HEK293 (cell line): ENCODE measurements at regions not wholly inside any gene's neighbourhood (a gene's known extent, or its start where the extent isn't known, plus 50 kb on each side); places are given as distances from the start of the nearest gene placed in this dataset.
A peak's percentile ranks its signal among the peaks of the same experiment; 100 is the strongest.

Experiments used
- CTCF ChIP-seq: fragments of 450-650 bp; formaldehyde crosslinking; IDR thresholded peaks from 2 replicates; pipeline ENCODE4 v1.5.1; 2016; ENCODE audit warnings: missing biosample characterization, missing genetic modification characterization
- GLI4 ChIP-seq: fragments of 450-650 bp; formaldehyde crosslinking; IDR thresholded peaks from 2 replicates; pipeline ENCODE4 v1.5.1; 2016; ENCODE audit warnings: missing biosample characterization, missing genetic modification characterization
- OVOL3 ChIP-seq: fragments of 450-650 bp; formaldehyde crosslinking; IDR thresholded peaks from 2 replicates; pipeline ENCODE4 v1.5.1; 2016; ENCODE audit warnings: missing biosample characterization, missing genetic modification characterization
- PATZ1 ChIP-seq: fragments of 450-650 bp; formaldehyde crosslinking; IDR thresholded peaks from 2 replicates; pipeline ENCODE4 v1.5.1; 2016; ENCODE audit warnings: missing biosample characterization, missing genetic modification characterization
- ZNF121 ChIP-seq: fragments of 450-650 bp; formaldehyde crosslinking; IDR thresholded peaks from 2 replicates; pipeline ENCODE4 v1.5.1; 2016; ENCODE audit warnings: missing biosample characterization, missing genetic modification characterization
- ZNF394 ChIP-seq: fragments of 450-650 bp; formaldehyde crosslinking; IDR thresholded peaks from 2 replicates; pipeline ENCODE4 v1.5.1; 2016; ENCODE audit warnings: missing biosample characterization, missing genetic modification characterization, mild to moderate bottlenecking, moderate library complexity, borderline replicate concordance
- ZNF701 ChIP-seq: fragments of 450-650 bp; formaldehyde crosslinking; IDR thresholded peaks from 2 replicates; pipeline ENCODE4 v1.5.1; 2016; ENCODE audit warnings: missing biosample characterization, missing genetic modification characterization
- ZNF747 ChIP-seq: fragments of 450-650 bp; formaldehyde crosslinking; IDR thresholded peaks from 2 replicates; pipeline ENCODE4 v1.5.1; 2016; ENCODE audit warnings: missing biosample characterization, missing genetic modification characterization
- TF ChIP-seq, protein P1 (sequence below): fragments of 450-650 bp; formaldehyde crosslinking; IDR thresholded peaks from 2 replicates; pipeline ENCODE4 v1.5.1; 2016; ENCODE audit warnings: missing biosample characterization, missing genetic modification characterization

GRCh38 chr7:50962962-50963374 lies 180.3 kb upstream of the GRB10 start:
- peak; percentile 82 for TF ChIP-seq PATZ1
- no peak for TF ChIP-seq ZNF747
- TF ChIP-seq, protein P1, sequence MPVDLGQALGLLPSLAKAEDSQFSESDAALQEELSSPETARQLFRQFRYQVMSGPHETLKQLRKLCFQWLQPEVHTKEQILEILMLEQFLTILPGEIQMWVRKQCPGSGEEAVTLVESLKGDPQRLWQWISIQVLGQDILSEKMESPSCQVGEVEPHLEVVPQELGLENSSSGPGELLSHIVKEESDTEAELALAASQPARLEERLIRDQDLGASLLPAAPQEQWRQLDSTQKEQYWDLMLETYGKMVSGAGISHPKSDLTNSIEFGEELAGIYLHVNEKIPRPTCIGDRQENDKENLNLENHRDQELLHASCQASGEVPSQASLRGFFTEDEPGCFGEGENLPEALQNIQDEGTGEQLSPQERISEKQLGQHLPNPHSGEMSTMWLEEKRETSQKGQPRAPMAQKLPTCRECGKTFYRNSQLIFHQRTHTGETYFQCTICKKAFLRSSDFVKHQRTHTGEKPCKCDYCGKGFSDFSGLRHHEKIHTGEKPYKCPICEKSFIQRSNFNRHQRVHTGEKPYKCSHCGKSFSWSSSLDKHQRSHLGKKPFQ (tag by site-specific recombination), result no peak
- no peak for TF ChIP-seq OVOL3 (tag by site-specific recombination)
- TF ChIP-seq GLI4 (tag by site-specific recombination), result no peak
- TF ChIP-seq CTCF, result no peak
- TF ChIP-seq ZNF701 (tag by site-specific recombination), result no peak
- no peak for TF ChIP-seq ZNF121 (tag by site-specific recombination)
- peak; percentile 42; the same call in 1 of the 2 replicates for TF ChIP-seq ZNF394 (tag by site-specific recombination)
